GM20000 (cell line): ENCODE measurements at regions not wholly inside any gene's neighbourhood (a gene's known extent, or its start where the extent isn't known, plus 50 kb on each side); places are given as distances from the start of the nearest gene placed in this dataset.

Source experiments
- DNase-seq: peaks from one replicate; pipeline ENCODE4 v3.0.0; 2012; ENCODE audit warnings: low spot score
- TF ChIP-seq, protein P1 (sequence below): IDR thresholded peaks from 2 replicates; pipeline ENCODE4 v1.5.1; 2012; ENCODE audit warnings: mild to moderate bottlenecking, control low read depth; ENCODE audit errors: extremely low read depth, missing control alignments

DNA sequence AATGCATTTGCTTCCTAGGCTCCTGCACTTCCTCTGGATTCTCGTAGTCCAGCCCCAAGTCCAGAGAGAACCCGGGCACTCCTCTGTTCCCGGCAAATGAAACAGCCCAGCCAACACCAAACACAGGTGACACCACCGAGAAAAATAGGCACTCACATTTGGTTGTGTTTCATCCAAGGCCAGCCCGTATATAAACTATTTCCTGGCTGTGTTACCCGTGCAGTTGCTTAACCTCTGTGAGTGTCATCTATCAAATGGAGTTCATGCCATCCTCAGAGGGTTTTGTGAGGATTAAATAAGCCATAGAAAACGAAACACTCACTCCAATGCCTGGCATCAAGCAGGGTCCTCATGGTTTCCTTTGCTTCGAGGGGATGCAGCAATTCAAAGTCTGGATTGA, 115.2 kb downstream of the BOD1 start:
- no peak for DNase-seq
- TF ChIP-seq, protein P1, sequence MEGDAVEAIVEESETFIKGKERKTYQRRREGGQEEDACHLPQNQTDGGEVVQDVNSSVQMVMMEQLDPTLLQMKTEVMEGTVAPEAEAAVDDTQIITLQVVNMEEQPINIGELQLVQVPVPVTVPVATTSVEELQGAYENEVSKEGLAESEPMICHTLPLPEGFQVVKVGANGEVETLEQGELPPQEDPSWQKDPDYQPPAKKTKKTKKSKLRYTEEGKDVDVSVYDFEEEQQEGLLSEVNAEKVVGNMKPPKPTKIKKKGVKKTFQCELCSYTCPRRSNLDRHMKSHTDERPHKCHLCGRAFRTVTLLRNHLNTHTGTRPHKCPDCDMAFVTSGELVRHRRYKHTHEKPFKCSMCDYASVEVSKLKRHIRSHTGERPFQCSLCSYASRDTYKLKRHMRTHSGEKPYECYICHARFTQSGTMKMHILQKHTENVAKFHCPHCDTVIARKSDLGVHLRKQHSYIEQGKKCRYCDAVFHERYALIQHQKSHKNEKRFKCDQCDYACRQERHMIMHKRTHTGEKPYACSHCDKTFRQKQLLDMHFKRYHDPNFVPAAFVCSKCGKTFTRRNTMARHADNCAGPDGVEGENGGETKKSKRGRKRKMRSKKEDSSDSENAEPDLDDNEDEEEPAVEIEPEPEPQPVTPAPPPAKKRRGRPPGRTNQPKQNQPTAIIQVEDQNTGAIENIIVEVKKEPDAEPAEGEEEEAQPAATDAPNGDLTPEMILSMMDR = no peak

DNA sequence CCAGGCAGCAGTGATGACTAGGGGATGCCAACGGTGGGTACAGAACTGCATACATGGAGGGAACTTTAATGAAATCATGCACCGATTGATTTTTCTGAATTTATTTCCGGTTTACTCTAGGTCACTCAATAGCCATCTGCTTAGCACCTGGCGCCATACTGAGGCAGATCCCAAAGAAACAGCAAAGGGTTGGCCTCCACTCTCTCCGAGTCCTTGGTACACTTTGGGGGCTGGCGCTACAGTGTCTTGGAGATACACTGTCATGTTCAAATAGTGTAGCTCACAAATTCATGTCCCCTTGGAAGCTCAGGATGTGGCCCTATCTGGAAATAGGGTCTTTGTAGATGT, 116.3 kb downstream of the BOD1 start:
- DNase-seq = no peak
- TF ChIP-seq, protein P1 = no peak

DNA sequence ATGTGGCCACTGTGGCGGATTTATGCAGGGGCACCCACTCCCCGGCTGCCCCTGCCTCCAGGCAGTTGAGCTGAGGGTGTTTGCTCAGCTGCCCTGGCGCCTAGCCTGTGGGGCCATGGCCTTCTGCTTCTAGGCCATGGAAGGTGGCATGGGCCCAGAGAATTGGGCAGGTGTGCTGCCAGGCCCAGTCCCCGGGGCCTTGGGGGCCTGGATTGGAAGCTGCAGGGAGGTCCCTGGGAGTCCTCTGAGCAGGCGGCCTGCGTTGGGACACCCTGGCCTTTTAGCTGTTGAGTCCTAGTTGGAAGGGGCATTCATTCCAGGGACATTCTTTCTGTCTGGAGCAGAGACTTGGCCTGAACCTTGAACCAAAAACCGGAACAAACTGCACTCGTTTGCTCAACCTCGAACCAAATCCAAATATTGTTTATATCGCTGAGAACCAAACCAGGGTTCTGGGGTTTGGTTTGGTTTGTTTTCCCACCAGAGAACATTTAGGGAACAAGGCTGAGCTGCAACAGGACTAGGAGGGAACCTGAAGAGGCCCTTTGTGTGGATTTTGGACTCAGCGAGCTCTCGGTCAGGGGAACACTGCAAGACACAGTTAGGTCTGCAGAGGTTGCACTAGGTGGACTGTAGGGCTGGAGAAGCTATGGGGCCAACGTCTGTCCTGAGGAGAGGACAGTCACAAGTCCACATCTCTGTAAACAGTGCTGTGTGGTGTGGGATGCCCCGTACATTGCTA, 116.8 kb downstream of the BOD1 start:
- TF ChIP-seq, protein P1 = no peak
- no peak for DNase-seq

DNA sequence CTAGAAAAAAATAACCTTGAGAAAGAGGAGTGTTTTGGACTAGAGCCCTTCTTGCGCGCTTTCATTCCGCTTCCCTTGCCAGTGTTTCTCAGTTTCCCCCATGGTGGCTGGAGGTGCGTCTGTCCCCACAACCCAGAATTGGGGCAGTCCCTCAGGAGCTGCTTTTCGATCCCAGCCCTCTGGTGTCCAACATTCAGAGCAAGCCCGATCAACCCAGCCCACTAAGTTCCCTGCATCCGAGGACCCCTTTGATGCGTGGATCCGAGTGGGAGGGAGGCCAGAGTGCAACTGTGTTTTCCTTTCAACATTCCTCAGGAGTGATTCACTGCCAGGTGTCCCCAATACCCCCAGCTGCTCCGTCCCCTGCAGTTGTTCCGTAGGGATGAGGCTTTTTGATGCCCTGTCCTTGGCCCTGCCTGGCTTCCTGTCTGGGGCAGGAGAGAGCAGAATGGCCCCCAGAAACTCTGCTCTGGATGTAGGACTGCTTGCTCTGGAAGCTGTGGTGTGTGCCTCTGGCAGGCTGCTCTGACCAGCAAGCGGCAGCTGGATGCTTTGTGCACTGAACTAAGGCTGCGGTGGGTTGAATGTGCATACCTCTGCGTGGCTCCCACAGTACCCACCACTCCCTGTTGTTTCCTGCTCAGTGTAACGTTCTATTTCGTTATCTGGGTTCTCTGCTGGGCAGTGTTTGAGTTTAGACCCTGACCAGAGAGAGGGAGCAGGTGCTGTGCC, 117.5 kb downstream of the BOD1 start:
- DNase-seq = no peak
- TF ChIP-seq, protein P1 = no peak

DNA sequence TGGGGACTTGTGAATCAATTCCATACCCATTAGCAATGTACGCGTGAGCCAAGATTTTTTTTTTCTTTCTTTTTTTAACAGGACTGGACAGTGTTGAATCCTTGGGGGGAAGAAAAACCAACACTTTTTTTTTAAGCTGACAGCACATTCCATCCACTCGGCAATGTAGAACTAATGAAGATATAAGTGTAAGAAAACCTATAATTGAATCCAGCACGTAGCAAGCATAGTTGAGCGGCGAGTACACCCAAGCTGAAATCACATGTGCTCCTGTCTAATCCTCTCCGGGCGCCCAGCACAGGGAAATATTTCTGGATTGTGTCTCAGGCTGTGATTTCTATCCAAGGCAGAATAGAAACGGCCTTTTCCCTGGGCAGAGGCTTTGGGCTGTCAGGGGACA, 118.2 kb downstream of the BOD1 start:
- DNase-seq = no peak
- TF ChIP-seq, protein P1 = no peak

DNA sequence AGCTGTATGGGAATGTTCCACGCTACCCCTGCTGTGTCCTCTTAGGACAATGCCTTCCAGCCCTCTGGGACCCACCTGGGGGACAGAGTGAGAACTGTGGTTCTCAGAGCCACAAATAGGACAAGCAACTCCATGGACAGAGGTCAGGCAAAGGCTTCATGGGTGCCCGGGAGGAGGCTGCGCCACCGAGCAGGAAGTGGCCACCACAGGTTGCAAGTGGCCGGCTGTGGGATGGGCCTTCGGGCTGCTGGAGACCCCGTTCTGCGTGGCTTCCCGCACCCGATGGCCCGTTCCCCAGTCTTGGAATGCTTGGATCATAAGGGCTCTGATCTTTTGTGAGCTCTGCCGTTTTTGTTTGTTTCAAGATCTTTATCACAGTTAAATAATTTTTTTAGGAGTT, 118.8 kb downstream of the BOD1 start:
- TF ChIP-seq, protein P1 = no peak
- DNase-seq = no peak

DNA sequence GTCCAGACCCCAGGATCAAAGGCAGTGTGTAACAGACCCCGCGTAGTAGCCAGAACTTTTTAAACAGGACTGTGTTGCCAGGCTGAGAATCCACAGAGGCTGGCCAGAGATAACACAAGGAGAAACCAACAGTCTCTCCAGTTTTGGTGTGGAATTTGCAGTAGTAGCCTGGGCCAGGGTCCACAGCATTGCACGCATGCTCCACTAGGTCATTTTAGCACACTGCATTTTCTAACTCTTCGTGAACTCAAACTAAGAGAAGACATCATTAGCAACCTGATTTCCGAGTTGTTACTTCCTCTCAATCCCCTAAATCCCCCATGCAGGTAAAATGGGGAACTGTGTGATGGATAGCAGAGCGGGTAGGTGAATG, 119.6 kb downstream of the BOD1 start:
- DNase-seq = no peak
- TF ChIP-seq, protein P1 = no peak
